ENCODE measurements at regions not wholly inside any gene's neighbourhood (a gene's known extent, or its start where the extent isn't known, plus 50 kb on each side); places are given as distances from the start of the nearest gene placed in this dataset.
"Not testable (repeated sequence)": the region's sequence is repeated elsewhere in the genome, so short reads cannot be mapped to it uniquely, and the experiment has no call there.

- no peak overlapping the region for H3K4me3 ChIP-seq (ENCODE audit: low read depth, low read length)
- no peak for DNase-seq (ENCODE audit: low read depth)
- ChIA-PET POLR2A (no interaction called here), CTCF (no interaction called here)
- H3K36me3 ChIP-seq (ENCODE audit: control insufficient read depth, insufficient read depth, low read length) = no peaks in the 10 kb centered on the region
- TF ChIP-seq CTCF (IDR thresholded peaks at IDR 0.05; ENCODE audit: insufficient read depth, low read depth, low read length) = no peak
- no peaks in the 10 kb centered on the region for H3K27me3 ChIP-seq (ENCODE audit: control insufficient read depth, insufficient read depth, low read length)
These were observed 57.8 kb downstream of the OR2B2 start for GRCh38 chr6:27854421-27854820.

GRCh38 chr6:27851440-27851839 lies 60.8 kb downstream of the OR2B2 start:
- H3K36me3 ChIP-seq (ENCODE audit: control insufficient read depth, insufficient read depth, low read length) = no peaks in the 10 kb centered on the region
- no peak overlapping the region for H3K4me3 ChIP-seq (ENCODE audit: low read depth, low read length)
- H3K27me3 ChIP-seq (ENCODE audit: control insufficient read depth, insufficient read depth, low read length) = no peaks in the 10 kb centered on the region
- ChIA-PET CTCF (interaction anchor here (0.5 to 0.9 kb wide), 4 partner anchors 9 to 1801 kb away, joined by 3 to 5 read pairs (median 3); a partner anchor contains a TSS), POLR2A (no interaction called here)
- no peak for TF ChIP-seq CTCF (IDR thresholded peaks at IDR 0.05; ENCODE audit: insufficient read depth, low read depth, low read length)
- DNase-seq (ENCODE audit: low read depth) = no peak

GRCh38 chr6:27849001-27849400 lies 63.2 kb downstream of the OR2B2 start:
- DNase-seq (ENCODE audit: low read depth); H3K36me3 ChIP-seq (ENCODE audit: control insufficient read depth, insufficient read depth, low read length); H3K27me3 ChIP-seq (ENCODE audit: control insufficient read depth, insufficient read depth, low read length); H3K4me3 ChIP-seq (ENCODE audit: low read depth, low read length): not testable (repeated sequence)
- POLR2A ChIA-PET = interaction anchor here (0.8 kb wide), 1 partner anchor 1136 kb away, joined by 3 read pairs; no protein-coding TSS in a partner anchor
- CTCF ChIA-PET = interaction anchor here (0.8 kb wide), 2 partner anchors 15 to 39 kb away, joined by 3 read pairs; a partner anchor contains a TSS

DNA sequence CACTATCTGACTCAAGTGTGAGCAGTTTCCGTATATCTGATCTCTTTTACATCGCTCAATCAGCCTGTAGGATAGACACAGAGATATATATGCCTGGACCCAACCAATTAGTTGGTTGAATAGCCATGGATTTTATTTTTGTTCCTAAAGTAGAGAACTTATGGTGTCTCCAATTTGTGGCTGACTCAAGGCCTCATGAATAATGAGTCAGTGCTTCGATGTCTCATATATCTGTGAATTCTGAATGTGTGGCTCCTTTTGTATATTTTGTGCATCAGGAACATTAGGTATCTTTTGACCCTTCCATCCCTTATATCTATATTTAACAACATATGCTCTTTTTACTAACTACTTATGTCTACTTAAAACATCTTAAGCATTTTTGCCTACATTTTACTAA lies 64.5 kb downstream of the OR2B2 start:
- TF ChIP-seq CTCF (IDR thresholded peaks at IDR 0.05; ENCODE audit: insufficient read depth, low read depth, low read length) = no peak
- Histone ChIP-seq H3K27me3 (ENCODE audit: control insufficient read depth, insufficient read depth, low read length) (no peaks in the 10 kb centered on the region), H3K4me3 (ENCODE audit: low read depth, low read length) (no peak overlapping the region), H3K36me3 (ENCODE audit: control insufficient read depth, insufficient read depth, low read length) (no peaks in the 10 kb centered on the region)
- no peak for DNase-seq (ENCODE audit: low read depth)
- ChIA-PET CTCF (no interaction called here), POLR2A (no interaction called here)

GRCh38 chr6:27840572-27840971 lies 71.6 kb downstream of the OR2B2 start:
- H3K27me3 ChIP-seq (ENCODE audit: control insufficient read depth, insufficient read depth, low read length) = no peaks in the 10 kb centered on the region
- POLR2A ChIA-PET = no interaction called here
- no peaks in the 10 kb centered on the region for H3K36me3 ChIP-seq (ENCODE audit: control insufficient read depth, insufficient read depth, low read length)
- no peak for DNase-seq (ENCODE audit: low read depth)
- no peak for TF ChIP-seq CTCF (IDR thresholded peaks at IDR 0.05; ENCODE audit: insufficient read depth, low read depth, low read length)
- CTCF ChIA-PET = interaction anchor here (0.6 kb wide), 1 partner anchor 11 kb away, joined by 5 read pairs; no protein-coding TSS in a partner anchor
- no peak overlapping the region for H3K4me3 ChIP-seq (ENCODE audit: low read depth, low read length)
